LHCN-M2 (cell line): ENCODE measurements at regions not wholly inside any gene's neighbourhood (a gene's known extent, or its start where the extent isn't known, plus 50 kb on each side); places are given as distances from the start of the nearest gene placed in this dataset.

Source experiments
- DNase-seq: peaks from one replicate; pipeline ENCODE4 v3.0.0-alpha.2; 2012; ENCODE audit warnings: low read depth

DNA sequence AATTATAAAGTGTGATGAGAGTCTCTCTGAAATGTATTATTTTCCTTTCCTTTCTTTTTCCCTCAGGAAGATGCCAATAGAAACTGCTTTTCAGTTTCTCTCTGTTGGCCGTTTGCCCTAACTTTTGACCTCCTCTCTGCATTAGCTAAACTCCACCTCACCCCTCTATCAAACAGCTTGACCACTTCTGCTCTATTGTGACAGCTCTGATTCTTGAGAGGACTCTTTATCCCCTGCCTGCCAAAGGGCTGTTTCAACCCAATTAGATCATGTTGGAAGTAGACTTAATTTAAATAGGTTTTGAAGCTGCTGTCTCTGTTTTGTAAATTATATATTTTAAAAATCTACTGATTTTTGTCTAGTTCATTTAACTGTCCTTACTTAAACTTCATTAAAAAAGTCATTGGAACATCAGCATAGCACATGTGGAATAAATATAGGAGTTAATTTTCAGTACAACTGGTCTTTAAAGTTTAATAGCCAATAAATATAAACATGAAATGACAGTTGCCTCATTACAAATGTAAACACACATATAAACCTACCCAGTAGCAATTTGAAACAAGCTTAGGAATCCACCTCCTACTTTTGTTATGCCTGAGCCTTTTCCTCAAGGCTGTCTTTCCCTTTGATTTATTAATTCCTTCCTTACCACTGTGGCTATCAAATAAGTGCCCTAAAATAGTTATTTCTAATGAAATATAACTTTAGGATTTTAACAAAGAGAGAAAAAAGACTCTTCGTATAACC, 152.0 kb downstream of the CHRM3 start:
- no peak for DNase-seq

DNA sequence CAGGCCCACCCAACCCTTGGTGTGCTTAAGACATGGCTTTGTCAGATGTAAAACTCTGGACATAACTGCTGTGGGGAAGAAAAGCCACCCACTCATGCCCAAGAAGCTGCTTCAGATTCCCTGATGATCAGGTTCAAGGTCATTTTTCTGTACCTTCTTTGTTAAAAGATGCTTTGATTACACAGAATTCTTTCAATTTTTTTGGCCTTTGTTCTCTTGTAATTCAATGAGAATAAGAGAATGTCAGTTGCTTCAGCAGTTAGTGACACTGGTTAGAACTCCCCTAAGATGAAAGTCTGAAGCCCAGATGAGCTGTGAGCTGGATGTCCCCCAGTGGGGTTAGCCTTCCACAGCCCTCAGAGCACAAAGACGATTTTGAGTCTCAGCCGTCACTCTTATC, 152.7 kb downstream of the CHRM3 start:
- DNase-seq = no peak

DNA sequence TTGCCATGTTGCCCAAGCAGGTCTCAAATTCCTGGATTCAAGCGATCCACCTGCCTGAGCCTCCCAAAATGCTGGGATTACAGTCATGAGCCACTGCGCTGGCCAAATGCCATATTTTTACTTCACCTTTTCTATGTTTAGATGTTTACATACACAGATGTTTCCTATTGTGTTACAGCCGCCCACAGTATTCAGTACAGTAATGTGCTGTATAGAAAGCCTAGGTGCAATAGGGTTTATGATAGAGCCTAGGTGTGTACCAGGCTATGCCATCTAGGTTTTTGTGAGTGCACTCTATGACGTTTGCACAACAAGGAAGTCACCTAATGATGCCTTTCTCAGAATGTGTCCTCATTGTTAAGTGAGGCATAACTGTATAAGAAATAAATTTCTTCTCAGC, 153.4 kb downstream of the CHRM3 start:
- no peak for DNase-seq

DNA sequence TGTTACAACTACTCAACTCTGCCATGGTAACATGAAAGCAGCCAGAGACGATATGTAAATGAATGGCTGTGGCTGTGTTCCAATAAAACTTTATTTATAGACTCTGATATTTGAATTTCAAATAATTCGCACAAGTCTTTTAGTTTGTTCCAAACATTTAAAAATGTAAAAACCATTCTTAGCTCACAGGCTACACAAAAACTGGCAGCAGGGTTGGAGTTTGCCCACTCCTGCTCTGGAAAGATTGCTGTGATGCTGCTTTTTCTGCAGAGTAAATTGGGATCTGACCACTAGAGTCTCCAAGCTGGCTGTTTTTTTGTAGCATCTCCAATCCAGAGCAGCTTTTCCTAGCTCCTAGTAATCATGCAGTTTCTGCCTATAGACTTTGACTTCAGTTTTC, 157.5 kb downstream of the CHRM3 start:
- DNase-seq = no peak

DNA sequence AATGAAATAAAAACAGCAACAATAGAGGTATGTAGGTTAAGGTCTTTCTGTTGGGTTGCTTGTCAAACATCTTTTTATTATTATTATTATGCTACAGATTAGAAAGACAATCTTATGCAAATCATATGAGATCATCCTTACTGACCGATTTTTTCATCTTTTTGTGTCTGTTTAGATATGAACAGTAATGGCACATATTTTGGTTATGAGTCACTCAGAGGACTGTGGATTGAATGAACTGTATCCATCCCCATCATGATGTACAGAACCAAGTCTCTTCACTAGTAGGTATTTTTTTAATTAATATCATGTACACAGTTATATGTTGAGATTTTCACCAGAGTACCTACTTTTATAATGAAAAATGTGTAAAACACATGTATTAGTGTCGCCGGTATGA, 159.1 kb downstream of the CHRM3 start:
- peak; percentile 46 for DNase-seq

DNA sequence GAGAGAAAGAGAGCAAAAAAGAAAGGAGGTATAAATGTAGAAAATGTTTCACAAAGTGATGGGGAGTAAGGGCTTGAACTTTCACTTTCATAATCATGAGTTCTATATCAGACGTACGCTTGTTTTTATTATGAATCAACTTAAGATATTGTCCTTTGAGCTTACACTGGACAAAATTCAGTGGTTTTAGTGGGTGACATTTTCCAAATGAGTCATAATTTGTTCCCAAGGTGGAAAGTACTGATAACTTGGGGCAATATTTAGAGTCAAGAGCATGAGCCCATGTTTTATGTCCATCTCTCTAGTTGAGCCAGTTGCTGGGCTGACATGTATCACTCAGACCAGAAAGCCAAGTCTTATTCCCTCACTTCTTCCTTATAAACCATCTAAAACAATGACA, 161.6 kb downstream of the CHRM3 start:
- peak; percentile 29 for DNase-seq

DNA sequence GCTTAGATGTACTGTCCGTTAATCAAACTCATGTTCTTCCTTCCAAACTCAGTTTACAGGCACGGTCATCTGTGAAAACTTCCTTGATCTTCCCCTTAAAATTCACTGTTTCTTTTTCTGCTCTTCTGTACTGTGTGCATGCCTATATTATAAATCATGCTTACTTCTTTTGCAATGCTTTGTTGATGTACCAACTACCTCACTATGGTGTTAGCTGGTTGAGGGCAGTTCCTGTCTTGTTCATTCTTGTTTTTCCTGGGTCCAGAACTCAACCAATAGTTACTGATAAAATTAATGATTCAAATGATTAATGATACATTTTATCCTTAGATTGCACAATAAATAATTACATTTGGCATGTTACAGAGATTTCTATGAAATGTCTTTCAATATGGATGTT, 163.8 kb downstream of the CHRM3 start:
- DNase-seq = no peak

DNA sequence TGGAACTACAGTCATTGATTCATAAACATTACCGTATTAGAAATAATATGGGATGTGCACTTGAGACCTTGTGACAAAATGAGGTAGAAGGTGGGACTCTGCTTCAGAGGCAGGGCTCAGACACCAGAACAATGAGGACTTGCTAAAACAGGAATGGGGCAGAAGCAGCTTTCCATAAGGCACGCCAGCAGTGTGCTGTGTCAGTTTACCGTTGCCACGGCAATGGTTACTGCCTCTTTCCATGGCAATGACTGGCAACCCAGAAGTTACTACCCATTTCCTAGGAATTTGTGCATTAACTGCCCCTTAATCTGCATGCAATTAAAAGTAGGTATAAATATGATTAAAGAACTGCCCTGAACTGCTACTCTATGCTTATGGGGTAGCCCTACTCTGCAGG, 169.0 kb downstream of the CHRM3 start:
- DNase-seq = no peak

DNA sequence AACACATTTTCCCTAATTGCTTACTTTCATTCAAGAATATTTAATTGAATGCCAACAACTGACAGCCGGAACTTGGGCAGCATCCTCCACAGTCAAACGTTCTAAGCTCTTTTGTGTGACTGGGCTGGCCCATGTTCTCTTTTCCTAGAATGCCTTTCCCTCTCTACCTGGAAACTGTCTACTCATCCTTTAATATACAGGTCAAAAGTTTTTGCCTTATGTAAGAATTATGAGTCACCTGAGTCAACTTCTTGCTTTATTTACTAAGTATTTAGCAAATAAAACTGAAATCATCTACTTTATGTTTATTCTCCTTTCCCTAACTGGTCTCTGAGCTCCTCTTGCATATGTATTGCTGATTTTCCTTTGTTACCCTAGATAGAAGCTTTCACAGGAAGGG, 172.2 kb downstream of the CHRM3 start:
- no peak for DNase-seq

DNA sequence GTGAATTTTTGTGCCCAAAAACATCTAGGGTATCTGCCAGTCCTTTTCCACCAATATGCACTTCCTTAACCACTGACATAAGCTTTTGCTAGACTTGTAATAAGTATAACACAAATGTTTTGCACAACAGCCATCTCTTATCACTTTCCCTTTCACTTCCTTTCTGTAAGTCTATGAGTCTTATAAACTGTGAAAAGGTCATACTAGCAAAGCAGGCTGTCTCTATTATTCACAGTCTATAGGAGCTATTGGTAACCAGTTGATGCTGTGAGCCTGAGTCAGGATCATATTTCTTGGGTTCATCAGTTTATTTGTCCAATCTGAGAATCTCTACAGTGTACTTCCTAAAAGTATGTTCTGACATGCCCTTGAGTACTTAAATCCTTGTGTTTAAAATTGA, 172.6 kb downstream of the CHRM3 start:
- no peak for DNase-seq

DNA sequence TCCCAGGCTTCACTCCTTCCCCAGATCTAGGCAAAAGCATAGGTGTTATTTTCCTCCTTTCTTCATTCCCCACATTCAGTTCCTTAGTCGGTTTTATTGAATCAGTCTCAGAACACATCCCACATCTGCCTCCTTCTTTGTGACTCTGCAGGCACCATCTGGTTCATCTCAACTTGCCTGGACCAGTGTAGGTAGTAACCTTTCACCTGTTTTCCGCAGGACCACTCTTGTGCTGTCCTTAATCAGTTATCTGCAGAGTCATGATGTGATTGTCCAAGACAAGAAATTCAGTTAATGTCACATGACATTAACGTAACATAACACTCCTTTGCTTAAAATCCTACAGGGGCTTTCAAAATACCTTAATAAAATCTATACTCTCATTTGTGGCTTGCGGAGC, 174.6 kb downstream of the CHRM3 start:
- no peak for DNase-seq

DNA sequence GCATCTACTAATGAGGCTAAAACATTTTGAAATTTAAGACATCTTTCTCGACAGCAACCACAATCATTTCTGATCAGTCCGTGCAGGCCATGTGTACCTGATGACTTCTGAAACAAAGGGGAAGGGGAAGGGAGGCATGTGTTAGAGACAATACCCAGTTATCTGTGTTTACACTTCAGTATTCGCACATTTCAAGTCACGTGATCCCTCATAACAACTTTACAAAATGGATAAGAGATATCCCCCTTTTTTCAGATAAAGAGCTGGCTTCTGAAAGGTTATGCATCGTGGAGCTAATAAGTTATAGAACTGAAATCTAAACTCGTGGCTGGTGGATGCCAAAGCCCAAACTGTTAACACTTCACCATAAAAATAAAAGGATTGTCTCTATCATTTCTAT, 175.7 kb downstream of the CHRM3 start:
- DNase-seq = no peak

DNA sequence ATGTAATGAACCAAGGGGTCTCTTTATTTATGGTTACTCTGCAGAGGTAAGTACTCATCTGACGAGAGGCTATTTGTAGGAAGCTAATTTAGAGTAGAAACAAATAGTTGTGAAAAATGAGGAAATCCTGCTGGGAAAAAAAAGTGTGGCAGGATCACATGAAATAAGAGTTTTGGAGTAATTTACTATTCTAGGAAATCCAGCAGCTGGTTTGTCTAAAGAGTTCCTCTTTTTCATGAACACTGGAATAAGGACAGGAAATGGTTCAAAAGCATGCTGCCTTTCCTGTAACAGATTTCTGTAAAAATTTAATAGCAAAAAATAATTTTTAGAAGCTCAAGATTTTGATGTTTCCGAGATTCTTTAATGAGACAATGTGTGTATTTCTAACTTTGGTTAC, 177.3 kb downstream of the CHRM3 start:
- DNase-seq = no peak

DNA sequence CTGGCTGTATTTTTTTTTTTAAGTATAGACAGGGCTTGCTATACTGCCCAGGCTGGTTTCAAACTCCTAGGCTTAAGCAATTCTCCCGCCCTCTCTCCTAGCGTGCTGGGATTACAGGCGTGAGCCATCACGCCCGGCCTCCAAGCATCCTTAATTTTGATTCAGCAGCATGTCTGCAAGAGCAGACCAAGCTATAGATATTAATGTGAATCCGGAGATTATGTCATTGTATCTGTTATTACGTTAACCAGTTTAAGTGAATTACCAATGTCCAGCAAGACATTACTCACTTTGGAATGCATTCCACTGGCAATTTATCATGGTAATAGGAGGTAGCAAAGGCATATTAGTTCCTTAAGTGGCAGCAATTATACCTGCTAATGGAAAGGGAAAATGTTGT, 179.7 kb downstream of the CHRM3 start:
- DNase-seq = no peak

DNA sequence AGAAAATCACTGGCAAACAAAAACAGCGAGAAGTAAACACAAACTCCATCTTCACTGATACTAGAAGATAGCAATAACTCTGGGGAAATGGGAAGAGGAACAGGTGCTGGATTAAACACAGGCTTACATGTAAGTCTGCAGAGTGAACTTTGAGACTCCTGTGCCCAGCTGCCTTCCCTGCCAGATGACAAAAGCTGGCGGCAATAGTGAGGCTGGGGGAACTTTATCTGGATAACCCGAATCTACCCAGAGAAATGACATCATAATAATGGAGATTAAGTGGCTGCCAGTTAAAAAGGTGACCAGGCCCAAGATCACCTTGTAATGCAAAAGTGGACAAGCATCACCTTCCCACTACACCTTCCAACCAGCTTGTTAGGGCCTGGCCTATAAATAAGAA, 184.5 kb downstream of the CHRM3 start:
- DNase-seq = no peak

DNA sequence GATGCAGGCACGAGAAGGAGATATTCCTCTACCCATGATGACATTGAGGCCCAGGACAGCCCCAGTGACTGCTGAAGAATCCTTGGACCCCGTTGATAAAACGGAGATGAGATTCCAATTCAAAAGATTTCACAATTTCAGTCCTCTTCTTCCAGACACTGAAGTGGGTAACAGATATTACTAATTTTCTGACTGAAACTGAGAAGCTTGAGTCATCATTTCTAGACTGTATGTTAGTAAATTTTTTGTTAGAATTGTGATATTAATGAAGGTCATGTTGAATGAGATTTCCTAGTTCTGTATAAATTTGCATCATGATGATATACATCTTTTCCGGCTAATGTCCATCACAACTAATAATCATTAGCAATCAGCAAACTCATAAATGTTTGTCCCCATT, 185.8 kb downstream of the CHRM3 start:
- DNase-seq = no peak

DNA sequence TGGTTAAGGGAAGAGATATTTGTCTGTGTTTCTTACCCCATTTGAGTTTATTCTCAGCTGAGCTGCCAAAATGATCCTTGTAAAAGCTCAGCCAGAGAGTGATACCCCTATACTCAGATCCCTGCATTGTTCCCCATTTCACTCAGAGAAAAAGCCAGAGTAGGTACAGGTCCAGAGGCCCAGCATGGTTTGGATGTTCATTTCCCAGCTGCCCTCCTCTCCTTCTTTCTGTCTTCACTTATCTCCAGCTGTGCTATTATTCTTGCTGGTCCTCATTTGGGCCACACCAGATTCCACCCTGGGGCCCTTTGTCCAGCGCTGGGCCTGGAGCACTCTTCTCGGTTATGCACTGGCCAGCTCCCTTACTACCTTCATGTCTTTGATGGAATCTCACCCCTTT, 187.7 kb downstream of the CHRM3 start:
- no peak for DNase-seq

DNA sequence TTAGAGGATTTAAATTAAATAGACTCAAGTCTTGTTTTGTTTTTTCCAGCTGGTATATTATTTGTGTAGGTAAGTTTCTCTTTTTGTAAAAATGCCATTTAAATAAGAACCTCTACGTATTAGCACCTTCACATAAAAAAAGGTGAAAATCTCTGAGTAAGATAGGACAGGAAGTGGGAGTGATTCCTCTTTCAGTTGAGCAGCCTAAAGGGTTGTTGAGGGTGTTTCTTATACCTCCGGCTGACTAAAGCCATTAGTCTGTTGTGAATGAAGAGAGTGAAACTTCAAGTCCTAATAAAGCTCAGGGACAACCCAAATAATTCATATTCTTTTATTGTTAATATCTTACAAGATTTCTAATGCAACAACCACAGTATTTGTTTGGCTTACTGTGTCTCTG, 188.7 kb downstream of the CHRM3 start:
- DNase-seq = no peak

DNA sequence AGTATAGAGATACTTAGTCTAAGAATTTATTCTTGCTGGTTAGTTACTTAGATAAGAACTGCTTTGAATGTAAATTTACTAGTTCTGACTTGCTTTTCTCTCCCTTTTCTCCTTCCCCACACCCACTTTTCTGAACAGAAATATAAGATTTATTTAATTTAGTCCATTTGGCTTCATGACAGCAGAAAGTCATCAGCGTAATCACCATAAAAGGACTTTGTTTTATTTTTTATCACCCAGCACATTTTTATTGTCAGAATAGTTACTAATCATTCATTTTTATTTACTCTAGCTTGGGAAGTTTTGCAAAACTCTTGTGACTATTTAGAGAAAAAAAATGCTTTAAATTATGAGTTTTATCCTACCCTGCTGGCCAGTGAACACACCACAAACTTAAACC, 197.2 kb downstream of the CHRM3 start:
- no peak for DNase-seq

DNA sequence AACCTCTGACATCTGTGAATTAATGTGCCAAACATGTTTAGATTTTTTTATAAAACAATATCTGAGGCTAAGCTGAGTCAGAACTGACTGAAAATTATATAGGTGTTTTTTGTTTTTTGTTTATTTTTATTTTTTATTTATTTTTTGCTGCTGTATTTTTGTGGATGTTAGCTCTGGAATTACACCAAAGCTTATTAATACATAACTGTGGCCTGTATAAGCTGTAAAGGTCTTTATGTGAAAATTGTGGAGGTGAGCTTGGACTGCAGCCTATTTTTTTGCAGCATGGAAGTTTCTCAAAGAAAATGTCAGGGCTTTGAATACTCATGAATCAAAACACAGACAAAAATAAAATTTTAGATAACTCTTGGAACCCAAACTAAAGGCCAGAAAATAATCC, 199.8 kb downstream of the CHRM3 start:
- no peak for DNase-seq

DNA sequence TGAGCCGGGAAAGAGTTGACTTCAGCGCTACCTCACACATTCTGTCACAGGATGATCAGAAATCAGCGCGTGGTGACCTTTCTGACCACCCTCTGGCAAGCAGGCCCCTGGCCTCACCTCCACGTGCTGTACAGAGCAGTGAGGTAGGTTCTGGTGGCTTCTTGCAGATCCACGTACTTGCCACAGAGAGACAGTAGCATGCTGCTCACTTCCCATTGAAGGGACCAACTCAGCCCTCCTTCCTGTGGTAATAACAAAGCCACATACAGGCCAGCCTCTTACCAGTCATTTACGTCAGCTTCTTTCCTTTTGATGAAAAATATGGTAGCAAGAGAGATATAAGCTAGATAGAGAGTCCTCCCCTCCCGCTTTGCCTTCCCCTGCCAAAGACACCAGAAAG, 200.7 kb downstream of the CHRM3 start:
- DNase-seq = no peak

DNA sequence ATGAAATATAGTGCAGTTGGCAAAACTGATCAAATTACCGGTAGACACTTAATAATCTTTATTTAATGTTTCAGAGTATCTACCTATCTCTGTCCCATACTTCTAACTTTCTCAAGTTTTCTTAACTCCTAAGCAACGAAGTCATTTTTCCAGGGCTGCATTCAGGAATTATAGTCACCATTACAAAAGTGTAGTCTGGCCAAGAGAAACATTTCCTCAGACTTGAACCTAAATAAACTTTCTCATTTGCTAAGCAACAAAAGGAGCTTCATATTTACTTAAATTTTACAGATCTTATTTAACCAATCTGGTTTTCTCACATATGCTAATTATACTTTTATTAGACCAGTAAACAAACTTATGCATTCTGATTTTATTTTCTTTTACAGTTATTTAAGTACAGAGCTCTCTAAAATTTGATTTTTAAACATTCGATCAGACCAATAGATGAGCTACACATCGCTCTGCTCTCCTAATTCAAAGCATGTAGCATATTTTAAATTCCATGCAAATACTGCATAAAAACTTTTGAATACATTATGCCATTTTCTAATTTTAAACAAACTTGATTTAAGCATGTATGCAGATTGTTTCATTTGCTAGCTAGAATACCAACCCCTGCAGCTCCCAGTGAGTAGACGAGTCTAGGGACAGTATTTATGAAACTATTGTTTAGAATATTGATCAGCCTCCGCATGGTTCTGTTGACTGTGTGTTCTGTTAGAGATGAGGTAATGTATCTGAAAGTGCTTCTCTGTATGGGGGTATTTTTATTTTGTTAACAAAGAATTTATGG, 201.4 kb downstream of the CHRM3 start:
- no peak for DNase-seq

DNA sequence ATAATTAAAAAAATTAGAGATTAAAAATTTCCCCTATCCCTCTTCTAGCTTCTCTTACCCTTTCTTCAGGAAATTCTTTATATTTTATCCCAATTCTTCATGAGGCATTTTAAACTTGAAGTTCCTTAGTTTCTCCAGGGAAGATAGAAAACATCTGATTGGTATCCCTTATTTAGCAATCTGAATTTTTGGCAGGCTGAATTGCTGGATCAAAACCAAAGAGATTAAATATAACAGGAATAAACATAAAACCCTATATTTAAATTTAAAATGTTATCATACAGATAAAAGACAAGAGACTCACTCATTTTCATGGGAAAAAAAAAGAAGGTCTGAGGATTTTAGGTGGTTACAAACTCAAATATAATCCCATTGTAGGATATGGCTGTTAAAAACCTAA, 204.2 kb downstream of the CHRM3 start:
- DNase-seq = no peak
